BLaER1 treated with 17β-estradiol and CSF1 and Interleukin-3, amounts not matched to agents 10 nM and 100 nM (cell line): ENCODE measurements at regions not wholly inside any gene's neighbourhood (a gene's known extent, or its start where the extent isn't known, plus 50 kb on each side); places are given as distances from the start of the nearest gene placed in this dataset.

Source experiments
- H3K27ac ChIP-seq, 11 experiments: shearing (Covaris generic); formaldehyde crosslinking; 2 replicates each; pipeline ENCODE4 v1.8.1; 2022
- H3K27me3 ChIP-seq, 11 experiments: shearing (Covaris generic); formaldehyde crosslinking; 2 replicates each; pipeline ENCODE4 v1.8.1; 2022
- H3K36me3 ChIP-seq, 11 experiments: shearing (Covaris generic); formaldehyde crosslinking; 2 replicates each; pipeline ENCODE4 v1.8.1; 2022
- H3K4me1 ChIP-seq, 10 experiments: shearing (Covaris generic); formaldehyde crosslinking; 2 replicates each; pipeline ENCODE4 v1.8.1; 2022
- H3K4me2 ChIP-seq, 11 experiments: shearing (Covaris generic); formaldehyde crosslinking; 2 replicates each; pipeline ENCODE4 v1.8.1; 2022
- H3K4me3 ChIP-seq, 10 experiments: shearing (Covaris generic); formaldehyde crosslinking; 2 replicates each; pipeline ENCODE4 v1.8.1; 2022
- H3K9ac ChIP-seq, 11 experiments: shearing (Covaris generic); formaldehyde crosslinking; 2 replicates each; pipeline ENCODE4 v1.8.1; 2022
- H3K9me3 ChIP-seq, 11 experiments: shearing (Covaris generic); formaldehyde crosslinking; replicated peaks in 1 of 11; 2 replicates each; pipeline ENCODE4 v1.8.1; 2022
- H4K20me1 ChIP-seq, 11 experiments: shearing (Covaris generic); formaldehyde crosslinking; 2 replicates each; pipeline ENCODE4 v1.8.1; 2022
- Cebpa-rat ChIP-seq, 11 experiments: shearing (Covaris generic); IDR thresholded peaks; 2 replicates each; pipeline ENCODE4 v1.8.1; 2022

- Histone ChIP-seq H3K36me3 (no peaks in the 10 kb centered on the region), H3K4me2 (no peak overlapping the region), H3K27me3 (no peaks in the 10 kb centered on the region), H4K20me1 (no peaks in the 10 kb centered on the region), H3K27ac (no peak overlapping the region), H3K9me3 (no peaks in the 10 kb centered on the region), H3K4me3 (no peak overlapping the region), H3K9ac (no peak overlapping the region), H3K4me1 (peaks cover 0 to 11% (median 0%) of the 10 kb centered on the region in 10 experiments; a peak in 5 of 20 replicates)
- no peak for TF ChIP-seq Cebpa-rat (IDR thresholded peaks at IDR 0.05)
These were observed 359.3 kb downstream of the SH3GL2 start for GRCh38 chr9:17938035-17938655.

DNA sequence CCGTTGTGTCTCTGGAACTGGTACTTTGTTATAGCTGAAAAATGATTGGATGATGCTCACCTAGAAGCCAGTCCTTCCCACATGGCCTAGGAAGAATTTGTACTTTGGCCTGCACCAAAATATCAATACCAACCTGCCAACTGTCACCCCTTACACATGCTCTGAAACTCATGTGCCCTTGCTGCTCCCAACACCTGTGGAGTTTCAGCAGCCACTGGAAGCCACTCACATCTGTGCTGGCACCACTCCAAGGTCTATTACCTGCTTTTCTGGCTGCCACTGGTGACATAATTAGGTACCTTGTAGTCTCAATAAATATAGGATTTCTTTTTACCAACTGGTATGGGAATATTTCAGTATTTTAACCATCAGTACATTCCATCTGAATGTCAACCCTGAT is 363.6 kb downstream of the SH3GL2 start:
- Histone ChIP-seq H3K4me2 (no peak overlapping the region), H3K36me3 (no peaks in the 10 kb centered on the region), H3K27ac (no peak overlapping the region), H4K20me1 (no peaks in the 10 kb centered on the region), H3K4me1 (no peaks in the 10 kb centered on the region), H3K9ac (no peak overlapping the region), H3K27me3 (no peaks in the 10 kb centered on the region), H3K4me3 (no peak overlapping the region), H3K9me3 (peaks cover 0 to 4% (median 0%) of the 10 kb centered on the region in 11 experiments; a peak in 7 of 22 replicates)
- no peak for TF ChIP-seq Cebpa-rat (IDR thresholded peaks at IDR 0.05)

DNA sequence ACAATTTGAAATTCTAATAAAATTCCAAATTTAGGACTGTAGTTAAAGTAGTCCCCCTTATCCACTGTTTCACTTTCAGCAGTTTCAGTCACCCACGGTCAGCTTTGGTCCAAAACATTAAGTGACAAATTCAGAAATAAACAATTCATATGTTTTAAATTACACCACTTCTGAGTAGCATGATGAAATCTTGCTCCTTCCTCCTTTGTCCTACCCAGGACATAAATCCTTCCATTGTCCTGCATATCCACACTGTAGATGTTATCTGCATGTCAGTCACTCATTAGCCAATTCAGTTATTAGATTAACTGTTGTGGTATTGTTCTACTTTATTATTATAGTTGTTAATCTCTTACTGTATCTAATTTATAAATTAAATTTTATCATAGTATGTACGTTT is 376.5 kb downstream of the SH3GL2 start:
- Histone ChIP-seq H3K9ac (no peak overlapping the region), H3K9me3 (no peaks in the 10 kb centered on the region), H3K4me2 (no peak overlapping the region), H3K27me3 (no peaks in the 10 kb centered on the region), H3K4me3 (no peak overlapping the region), H3K4me1 (no peaks in the 10 kb centered on the region), H4K20me1 (no peaks in the 10 kb centered on the region), H3K27ac (no peak overlapping the region), H3K36me3 (no peaks in the 10 kb centered on the region)
- TF ChIP-seq Cebpa-rat (IDR thresholded peaks at IDR 0.05) = no peak

DNA sequence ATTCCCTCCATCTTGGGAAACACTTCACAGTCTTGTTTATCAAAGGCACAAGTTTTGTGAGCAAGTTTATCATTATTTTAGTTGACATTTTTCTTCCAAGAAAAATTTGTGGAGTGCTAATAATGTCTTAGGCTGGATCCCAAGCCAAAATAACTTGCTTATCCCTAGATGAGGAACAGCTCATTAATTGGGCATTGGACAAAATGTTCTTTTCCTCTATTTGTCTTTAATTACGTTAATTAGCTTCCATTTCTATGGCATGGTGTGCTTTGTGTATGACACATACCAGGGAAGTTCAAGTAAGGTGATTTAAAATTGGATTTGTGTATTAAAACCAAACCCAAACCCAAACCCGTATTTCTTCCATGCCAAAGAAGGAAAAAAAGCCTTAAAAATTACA is 379.5 kb downstream of the SH3GL2 start:
- no peaks in the 10 kb centered on the region for H3K27me3 ChIP-seq
- no peak overlapping the region for H3K4me3 ChIP-seq
- no peak overlapping the region for H3K27ac ChIP-seq
- H3K9me3 ChIP-seq = no peaks in the 10 kb centered on the region
- no peak overlapping the region for H3K9ac ChIP-seq
- no peaks in the 10 kb centered on the region for H3K36me3 ChIP-seq
- H3K4me2 ChIP-seq = no peak overlapping the region
- TF ChIP-seq Cebpa-rat (IDR thresholded peaks at IDR 0.05) = no peak
- H3K4me1 ChIP-seq = no peaks in the 10 kb centered on the region
- H4K20me1 ChIP-seq = no peaks in the 10 kb centered on the region

DNA sequence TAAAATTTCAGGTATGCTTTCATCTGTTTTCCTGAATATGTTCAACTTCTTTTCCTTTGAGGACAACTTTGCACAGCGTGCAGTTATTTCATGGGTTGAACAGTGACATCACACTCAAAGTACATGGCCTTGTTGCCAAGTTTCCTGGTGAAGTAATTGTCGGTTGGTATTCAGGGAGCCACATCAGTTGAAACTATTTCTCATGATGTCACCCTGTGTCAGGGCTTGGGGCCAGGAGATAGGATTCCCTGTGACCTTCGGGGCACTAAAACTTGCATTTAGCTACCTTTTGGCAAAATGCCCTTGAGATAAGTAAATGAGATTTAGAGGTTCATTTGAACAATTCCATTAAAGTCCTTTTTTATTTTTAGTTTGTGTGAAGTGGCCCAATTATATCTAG is 383.9 kb downstream of the SH3GL2 start:
- Histone ChIP-seq H3K9ac (no peak overlapping the region), H3K4me1 (no peaks in the 10 kb centered on the region), H3K27me3 (no peaks in the 10 kb centered on the region), H3K4me3 (no peak overlapping the region), H3K36me3 (no peaks in the 10 kb centered on the region), H4K20me1 (no peaks in the 10 kb centered on the region), H3K9me3 (no peaks in the 10 kb centered on the region), H3K27ac (no peak overlapping the region), H3K4me2 (no peak overlapping the region)
- no peak for TF ChIP-seq Cebpa-rat (IDR thresholded peaks at IDR 0.05)

GRCh38 chr9:17963498-17963897 is 384.6 kb downstream of the SH3GL2 start:
- H3K27me3 ChIP-seq = no peaks in the 10 kb centered on the region
- H3K9me3 ChIP-seq = no peaks in the 10 kb centered on the region
- H3K9ac ChIP-seq = no peak overlapping the region
- H3K4me3 ChIP-seq = no peak overlapping the region
- H3K27ac ChIP-seq = no peak overlapping the region
- no peaks in the 10 kb centered on the region for H3K4me1 ChIP-seq
- no peak overlapping the region for H3K4me2 ChIP-seq
- TF ChIP-seq Cebpa-rat (IDR thresholded peaks at IDR 0.05) = no peak
- no peaks in the 10 kb centered on the region for H3K36me3 ChIP-seq
- no peaks in the 10 kb centered on the region for H4K20me1 ChIP-seq

DNA sequence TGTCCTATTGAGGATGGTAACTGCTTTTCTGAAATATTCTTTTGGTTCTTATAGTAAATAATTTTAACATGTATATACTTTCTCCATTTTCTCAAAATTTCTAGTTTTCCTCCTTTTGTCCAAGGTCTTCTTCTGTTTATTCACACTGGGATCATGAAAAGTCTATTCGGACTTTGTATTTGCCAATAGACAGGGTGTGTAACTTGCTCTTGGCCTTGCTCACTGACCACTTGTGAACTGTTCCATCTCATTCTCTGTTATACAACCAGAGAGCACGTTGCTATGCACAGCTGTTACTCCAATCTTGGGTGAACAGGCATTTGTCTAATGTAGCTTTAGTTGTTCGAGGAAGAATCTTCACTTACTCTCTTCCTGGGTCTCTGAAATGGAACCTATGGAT is 388.9 kb downstream of the SH3GL2 start:
- H3K9me3 ChIP-seq = no peaks in the 10 kb centered on the region
- H4K20me1 ChIP-seq = no peaks in the 10 kb centered on the region
- no peaks in the 10 kb centered on the region for H3K4me1 ChIP-seq
- no peak overlapping the region for H3K9ac ChIP-seq
- TF ChIP-seq Cebpa-rat (IDR thresholded peaks at IDR 0.05) = no peak
- no peak overlapping the region for H3K4me2 ChIP-seq
- H3K27me3 ChIP-seq = no peaks in the 10 kb centered on the region
- no peaks in the 10 kb centered on the region for H3K36me3 ChIP-seq
- no peak overlapping the region for H3K4me3 ChIP-seq
- no peak overlapping the region for H3K27ac ChIP-seq

- Histone ChIP-seq H3K9ac (no peak overlapping the region), H3K9me3 (peaks cover 0 to 3% (median 0%) of the 10 kb centered on the region in 11 experiments; a peak in 1 of 22 replicates), H3K4me3 (no peak overlapping the region), H3K27me3 (no peaks in the 10 kb centered on the region), H3K4me2 (no peak overlapping the region), H4K20me1 (no peaks in the 10 kb centered on the region), H3K27ac (no peak overlapping the region), H3K36me3 (no peaks in the 10 kb centered on the region), H3K4me1 (no peaks in the 10 kb centered on the region)
- no peak for TF ChIP-seq Cebpa-rat (IDR thresholded peaks at IDR 0.05)
These were observed 390.4 kb downstream of the SH3GL2 start for GRCh38 chr9:17969232-17969631.

- H3K4me2 ChIP-seq = no peak overlapping the region
- no peak for TF ChIP-seq Cebpa-rat (IDR thresholded peaks at IDR 0.05)
- H3K36me3 ChIP-seq = no peaks in the 10 kb centered on the region
- H3K4me1 ChIP-seq = no peaks in the 10 kb centered on the region
- H3K9ac ChIP-seq = no peak overlapping the region
- H3K9me3 ChIP-seq = peaks cover 0 to 5% (median 0%) of the 10 kb centered on the region in 11 experiments; a peak in 1 of 22 replicates
- H3K27ac ChIP-seq = no peak overlapping the region
- no peak overlapping the region for H3K4me3 ChIP-seq
- no peaks in the 10 kb centered on the region for H3K27me3 ChIP-seq
- H4K20me1 ChIP-seq = no peaks in the 10 kb centered on the region
These were observed 391.4 kb downstream of the SH3GL2 start for GRCh38 chr9:17970277-17970676.

DNA sequence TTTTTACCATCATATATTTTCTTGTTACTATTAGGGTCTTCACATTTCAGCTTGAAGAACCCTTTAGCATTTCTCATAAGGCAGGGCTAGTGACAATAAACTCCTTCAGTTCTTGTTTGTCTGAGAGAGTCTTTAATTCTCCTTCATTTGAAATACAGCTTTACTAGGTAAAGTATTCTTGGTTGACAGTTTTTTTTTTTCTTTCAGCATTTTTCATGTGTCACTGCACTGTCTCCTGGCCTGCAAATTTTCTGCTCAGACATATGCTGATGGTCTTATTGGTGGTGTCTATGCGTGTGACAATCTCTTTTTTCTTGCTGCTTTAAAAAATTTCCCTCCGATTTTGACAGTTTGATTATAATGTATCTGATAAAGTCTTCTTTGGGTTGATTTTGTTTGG is 399.9 kb downstream of the SH3GL2 start:
- Histone ChIP-seq H3K9me3 (peaks cover 14 to 43% (median 21%) of the 10 kb centered on the region in 11 experiments), H3K9ac (no peak overlapping the region), H3K4me2 (no peak overlapping the region), H3K4me3 (no peak overlapping the region), H3K27me3 (no peaks in the 10 kb centered on the region), H3K36me3 (no peaks in the 10 kb centered on the region; a peak in 1 of 22 replicates), H3K27ac (no peak overlapping the region), H4K20me1 (no peaks in the 10 kb centered on the region), H3K4me1 (no peaks in the 10 kb centered on the region)
- TF ChIP-seq Cebpa-rat (IDR thresholded peaks at IDR 0.05) = no peak
